HCT116 (cell line): ENCODE measurements at regions not wholly inside any gene's neighbourhood (a gene's known extent, or its start where the extent isn't known, plus 50 kb on each side); places are given as distances from the start of the nearest gene placed in this dataset.

ENCODE experiments used
- ATAC-seq: fragments of 200-7000 bp; cut with Tn5 transposase; 2 replicates; pipeline ENCODE4 v1.9.1; 2020; ENCODE audit warnings: mild to moderate bottlenecking, moderate library complexity
- BruUV-seq: library from RNA; stranded (reverse); fragments of 400-500 nt; replicated peaks from 2 replicates; lab custom pipeline; 2021; lab: Mats Ljungman, UMichigan
- CTCF ChIA-PET: fragments of 300-600 bp; sonication (Branson Sonifier 250); formaldehyde crosslinking; loops from one replicate; lab custom pipeline; 2021; ENCODE audit warnings: antibody characterized with exemption; lab: Charles Lee
- POLR2A ChIA-PET: fragments of 300-600, 350-600 bp; sonication (Branson Sonifier 250); formaldehyde crosslinking; loops from one replicate; lab custom pipeline; 2021; ENCODE audit warnings: antibody characterized with exemption; lab: Charles Lee
- RAD21 ChIA-PET, 2 experiments: fragments of 300-600 bp; sonication (Branson Sonifier 250); formaldehyde crosslinking; loops; one replicate each; lab custom pipeline; 2023; ENCODE audit warnings: low total read pairs in 2 of 2; ENCODE audit not compliant: uncharacterized antibody in 2 of 2, unreplicated experiment in 2 of 2, low non-redundant PET in 1 of 2; lab: Charles Lee
- DNase-seq: peaks from one replicate; pipeline ENCODE4 v3.0.0-alpha.2; 2010; ENCODE audit warnings: low read depth, low spot score
- H2AFZ ChIP-seq: fragments of 200-600 bp; shearing (Covaris generic), sonication (generic); 2 replicates; pipeline ENCODE4 v1.6.1; 2017; ENCODE audit warnings: low read depth, mixed run types, mixed read lengths, antibody characterized with exemption, low read length; ENCODE audit not compliant: poor library complexity, severe bottlenecking
- H3K27ac ChIP-seq: 2 replicates; pipeline ENCODE4 v1.5.1; 2012; ENCODE audit warnings: low read depth, low read length
- H3K27me3 ChIP-seq: fragments of 200-600 bp; sonication (generic); 2 replicates; pipeline ENCODE4 v1.6.1; 2016; ENCODE audit warnings: mixed run types, low read length, mixed read lengths; ENCODE audit not compliant: insufficient read depth
- H3K36me3 ChIP-seq, 2 experiments: fragments of 200-500 bp in 1 of 2; fragments of 200-600 bp in 1 of 2; sonication (Bioruptor generic) in 1 of 2; sonication (generic) in 1 of 2; 2 replicates each; pipeline versions ENCODE4 v1.5.1 to v1.6.1; 2014 to 2016; ENCODE audit warnings: low read length in 2 of 2, inconsistent platforms in 1 of 2, mixed read lengths in 1 of 2, mixed run types in 1 of 2; ENCODE audit not compliant: insufficient read depth in 2 of 2, control insufficient read depth in 1 of 2
- H3K4me1 ChIP-seq, 2 experiments: fragments of 200-600 bp in 1 of 2; sonication (generic) in 1 of 2; 2 replicates each; pipeline versions ENCODE4 v1.5.1 to v1.6.1; 2012 to 2017; ENCODE audit warnings: low read length in 2 of 2, inconsistent platforms in 1 of 2, mild to moderate bottlenecking in 1 of 2, mixed read lengths in 1 of 2, mixed run types in 1 of 2, moderate library complexity in 1 of 2; ENCODE audit not compliant: insufficient read depth in 2 of 2, control insufficient read depth in 1 of 2
- H3K4me2 ChIP-seq: fragments of 200-600 bp; sonication (generic); 2 replicates; pipeline ENCODE4 v1.6.1; 2017; ENCODE audit warnings: mixed run types, low read length, mixed read lengths
- H3K4me3 ChIP-seq, 2 experiments: fragments of 200-600 bp in 1 of 2; sonication (generic) in 1 of 2; replicated peaks in 1 of 2; 2 replicates each; pipeline ENCODE4 v1.5.1; 2011 to 2016; ENCODE audit warnings: low read length in 2 of 2, control low read depth in 1 of 2, low read depth in 1 of 2, mild to moderate bottlenecking in 1 of 2, mixed read lengths in 1 of 2, mixed run types in 1 of 2
- H3K79me2 ChIP-seq: fragments of 200-600 bp; sonication (generic); 2 replicates; pipeline ENCODE4 v1.6.1; 2017; ENCODE audit warnings: mild to moderate bottlenecking, mixed run types, low read length, moderate library complexity, mixed read lengths; ENCODE audit not compliant: insufficient read depth
- H3K9ac ChIP-seq: fragments of 200-600 bp; sonication (generic); 2 replicates; pipeline ENCODE4 v1.6.1; 2016; ENCODE audit warnings: low read length, mixed read lengths
- H3K9me2 ChIP-seq: fragments of 200-600 bp; sonication (generic), shearing (Covaris generic); 2 replicates; pipeline ENCODE4 v1.6.1; 2017; ENCODE audit warnings: mixed run types, mild to moderate bottlenecking, moderate library complexity; ENCODE audit not compliant: insufficient read depth
- H3K9me3 ChIP-seq, 2 experiments: fragments of 200-500 bp in 1 of 2; fragments of 200-600 bp in 1 of 2; sonication (Bioruptor generic) in 1 of 2; sonication (generic) in 1 of 2; 2 replicates each; pipeline ENCODE4 v1.6.1; 2014 to 2017; ENCODE audit warnings: low read length in 2 of 2, mixed read lengths in 2 of 2, inconsistent platforms in 1 of 2, low read depth in 1 of 2, mild to moderate bottlenecking in 1 of 2, mixed run types in 1 of 2, moderate library complexity in 1 of 2; ENCODE audit not compliant: control insufficient read depth in 1 of 2, insufficient read depth in 1 of 2
- H4K20me1 ChIP-seq: fragments of 200-600 bp; sonication (generic), shearing (Covaris generic); 2 replicates; pipeline ENCODE4 v1.6.1; 2017; ENCODE audit warnings: mixed run types, mild to moderate bottlenecking, moderate library complexity; ENCODE audit not compliant: insufficient read depth
- CTCF ChIP-seq, 3 experiments: fragments of 200-600 bp in 1 of 3; sonication (generic) in 1 of 3; IDR thresholded peaks in 2 of 3; conservative IDR thresholded peaks in 1 of 3; 2 replicates each; pipeline ENCODE4 v1.5.1; 2012 to 2017; ENCODE audit warnings: low read depth in 2 of 3, low read length in 2 of 3, antibody characterized with exemption in 1 of 3, borderline replicate concordance in 1 of 3, control low read depth in 1 of 3, mild to moderate bottlenecking in 1 of 3, mixed read lengths in 1 of 3, mixed run types in 1 of 3, moderate library complexity in 1 of 3; ENCODE audit not compliant: insufficient read depth in 1 of 3
- EZH2phosphoT487 ChIP-seq: fragments of 200-600 bp; IDR thresholded peaks from 2 replicates; pipeline ENCODE4 v1.6.1; 2018; ENCODE audit warnings: antibody characterized with exemption, borderline replicate concordance
- FOSL1 ChIP-seq: IDR thresholded peaks from 2 replicates; pipeline ENCODE4 v1.6.1; 2012; ENCODE audit warnings: low read depth
- REST ChIP-seq: IDR thresholded peaks from 2 replicates; pipeline ENCODE4 v1.6.1; 2012; ENCODE audit warnings: low read depth
- SIN3A ChIP-seq: IDR thresholded peaks from 2 replicates; pipeline ENCODE4 v1.6.1; 2012; ENCODE audit warnings: low read depth
- YY1 ChIP-seq: IDR thresholded peaks from 2 replicates; pipeline ENCODE4 v1.6.1; 2011; ENCODE audit warnings: low read length, low read depth, moderate library complexity, mild to moderate bottlenecking; ENCODE audit not compliant: insufficient replicate concordance; ENCODE audit errors: extremely low read depth
- ZFX ChIP-seq: fragments of 450-650 bp; IDR thresholded peaks from 2 replicates; pipeline ENCODE4 v1.6.1; 2017
- intact Hi-C: fragments of 100-400 bp; cut with micrococcal nuclease; formaldehyde crosslinking; loops from 2 replicates; pipeline ENCODE4 v1.10.0; 2022

GRCh38 chr7:7017707-7018280 is 164.6 kb upstream of the C1GALT1 start (continued):
- TF ChIP-seq ZFX (no peak), REST (no peak), SIN3A (no peak), CTCF (IDR thresholded peaks at IDR 0.05 in 2 of 3, conservative IDR thresholded peaks at IDR 0.05 in 1 of 3; ENCODE audit: borderline replicate concordance in 1 of 3, insufficient read depth in 1 of 3, low read depth in 2 of 3, low read length in 2 of 3) (no peak), EZH2phosphoT487 (no peak), FOSL1 (no peak)

GRCh38 chr7:7018290-7018689 is 164.1 kb upstream of the C1GALT1 start:
- CTCF ChIA-PET = no interaction called here
- ATAC-seq = no peak
- H4K20me1 ChIP-seq = no peaks in the 10 kb centered on the region
- no peak overlapping the region for H2AFZ ChIP-seq
- BruUV-seq = no TSS peak
- POLR2A ChIA-PET = no interaction called here
- H3K9me3 ChIP-seq = no peaks in the 10 kb centered on the region
- H3K9me2 ChIP-seq = no peaks in the 10 kb centered on the region
- H3K27ac ChIP-seq = no peak overlapping the region
- TF ChIP-seq YY1 = no peak
- no peaks in the 10 kb centered on the region for H3K27me3 ChIP-seq
- no peak overlapping the region for H3K9ac ChIP-seq
- H3K79me2 ChIP-seq = no peaks in the 10 kb centered on the region
- intact Hi-C loops = no loop called here
- RAD21 ChIA-PET = no interaction called here
- no peaks in the 10 kb centered on the region for H3K36me3 ChIP-seq
- DNase-seq = no peak
- H3K4me1 ChIP-seq = no peaks in the 10 kb centered on the region
- H3K4me2 ChIP-seq = no peak overlapping the region
- no peak overlapping the region for H3K4me3 ChIP-seq
